ENCODE measurements at regions not wholly inside any gene's neighbourhood (a gene's known extent, or its start where the extent isn't known, plus 50 kb on each side); places are given as distances from the start of the nearest gene placed in this dataset.

- DNase-seq (ENCODE audit: low spot score) (no peak), ATAC-seq (ENCODE audit: low read depth) (no peak)
- Histone ChIP-seq H3K4me1 (ENCODE audit: insufficient read depth, poor library complexity, severe bottlenecking) (peaks cover 4% of the 10 kb centered on the region), H3K36me3 (ENCODE audit: low read depth) (no peaks in the 10 kb centered on the region), H3K4me3 (ENCODE audit: severe bottlenecking) (no peak overlapping the region), H3K27ac (ENCODE audit: poor library complexity, severe bottlenecking) (no peak overlapping the region), H3K9me3 (ENCODE audit: severe bottlenecking) (no peaks in the 10 kb centered on the region), H3K27me3 (ENCODE audit: insufficient read depth, poor library complexity, severe bottlenecking) (peaks cover 4% of the 10 kb centered on the region)
- TF ChIP-seq CTCF (IDR thresholded peaks at IDR 0.05; ENCODE audit: poor library complexity, severe bottlenecking): no peak
Measured at GRCh38 chr10:78301481-78301880, 267.8 kb downstream of the RPS24 start.

- ATAC-seq (ENCODE audit: low read depth): no peak
- H3K27ac ChIP-seq (ENCODE audit: poor library complexity, severe bottlenecking): no peak overlapping the region
- peak overlapping the region; percentile 44 for H3K4me3 ChIP-seq (ENCODE audit: severe bottlenecking)
- H3K27me3 ChIP-seq (ENCODE audit: insufficient read depth, poor library complexity, severe bottlenecking): peaks cover 11% of the 10 kb centered on the region
- no peak for TF ChIP-seq CTCF (IDR thresholded peaks at IDR 0.05; ENCODE audit: poor library complexity, severe bottlenecking)
- DNase-seq (ENCODE audit: low spot score): no peak
- no peaks in the 10 kb centered on the region for H3K9me3 ChIP-seq (ENCODE audit: severe bottlenecking)
- H3K4me1 ChIP-seq (ENCODE audit: insufficient read depth, poor library complexity, severe bottlenecking): peaks cover 4% of the 10 kb centered on the region
- no peaks in the 10 kb centered on the region for H3K36me3 ChIP-seq (ENCODE audit: low read depth)
Measured at GRCh38 chr10:78301891-78302738, 268.5 kb downstream of the RPS24 start.

- ATAC-seq (ENCODE audit: low read depth) (no peak), DNase-seq (ENCODE audit: low spot score) (no peak)
- Histone ChIP-seq H3K27me3 (ENCODE audit: insufficient read depth, poor library complexity, severe bottlenecking) (peaks cover 16% of the 10 kb centered on the region), H3K4me3 (ENCODE audit: severe bottlenecking) (peak overlapping the region; percentile 44), H3K27ac (ENCODE audit: poor library complexity, severe bottlenecking) (no peak overlapping the region), H3K4me1 (ENCODE audit: insufficient read depth, poor library complexity, severe bottlenecking) (peaks cover 4% of the 10 kb centered on the region), H3K36me3 (ENCODE audit: low read depth) (no peaks in the 10 kb centered on the region), H3K9me3 (ENCODE audit: severe bottlenecking) (no peaks in the 10 kb centered on the region)
- no peak for TF ChIP-seq CTCF (IDR thresholded peaks at IDR 0.05; ENCODE audit: poor library complexity, severe bottlenecking)
Measured at GRCh38 chr10:78302739-78302988, 269.0 kb downstream of the RPS24 start.

GRCh38 chr10:78302989-78303854 is 269.6 kb downstream of the RPS24 start:
- peak overlapping the region; percentile 44 for H3K4me3 ChIP-seq (ENCODE audit: severe bottlenecking)
- H3K4me1 ChIP-seq (ENCODE audit: insufficient read depth, poor library complexity, severe bottlenecking): peaks cover 4% of the 10 kb centered on the region
- ATAC-seq (ENCODE audit: low read depth) (peak; percentile 89), DNase-seq (ENCODE audit: low spot score) (peak; percentile 83)
- peaks cover 20% of the 10 kb centered on the region for H3K27me3 ChIP-seq (ENCODE audit: insufficient read depth, poor library complexity, severe bottlenecking)
- TF ChIP-seq CTCF (IDR thresholded peaks at IDR 0.05; ENCODE audit: poor library complexity, severe bottlenecking): peak; percentile 82
- H3K27ac ChIP-seq (ENCODE audit: poor library complexity, severe bottlenecking): no peak overlapping the region
- no peaks in the 10 kb centered on the region for H3K9me3 ChIP-seq (ENCODE audit: severe bottlenecking)
- H3K36me3 ChIP-seq (ENCODE audit: low read depth): no peaks in the 10 kb centered on the region
